ENCODE measurements at regions not wholly inside any gene's neighbourhood (a gene's known extent, or its start where the extent isn't known, plus 50 kb on each side); places are given as distances from the start of the nearest gene placed in this dataset.

DNA sequence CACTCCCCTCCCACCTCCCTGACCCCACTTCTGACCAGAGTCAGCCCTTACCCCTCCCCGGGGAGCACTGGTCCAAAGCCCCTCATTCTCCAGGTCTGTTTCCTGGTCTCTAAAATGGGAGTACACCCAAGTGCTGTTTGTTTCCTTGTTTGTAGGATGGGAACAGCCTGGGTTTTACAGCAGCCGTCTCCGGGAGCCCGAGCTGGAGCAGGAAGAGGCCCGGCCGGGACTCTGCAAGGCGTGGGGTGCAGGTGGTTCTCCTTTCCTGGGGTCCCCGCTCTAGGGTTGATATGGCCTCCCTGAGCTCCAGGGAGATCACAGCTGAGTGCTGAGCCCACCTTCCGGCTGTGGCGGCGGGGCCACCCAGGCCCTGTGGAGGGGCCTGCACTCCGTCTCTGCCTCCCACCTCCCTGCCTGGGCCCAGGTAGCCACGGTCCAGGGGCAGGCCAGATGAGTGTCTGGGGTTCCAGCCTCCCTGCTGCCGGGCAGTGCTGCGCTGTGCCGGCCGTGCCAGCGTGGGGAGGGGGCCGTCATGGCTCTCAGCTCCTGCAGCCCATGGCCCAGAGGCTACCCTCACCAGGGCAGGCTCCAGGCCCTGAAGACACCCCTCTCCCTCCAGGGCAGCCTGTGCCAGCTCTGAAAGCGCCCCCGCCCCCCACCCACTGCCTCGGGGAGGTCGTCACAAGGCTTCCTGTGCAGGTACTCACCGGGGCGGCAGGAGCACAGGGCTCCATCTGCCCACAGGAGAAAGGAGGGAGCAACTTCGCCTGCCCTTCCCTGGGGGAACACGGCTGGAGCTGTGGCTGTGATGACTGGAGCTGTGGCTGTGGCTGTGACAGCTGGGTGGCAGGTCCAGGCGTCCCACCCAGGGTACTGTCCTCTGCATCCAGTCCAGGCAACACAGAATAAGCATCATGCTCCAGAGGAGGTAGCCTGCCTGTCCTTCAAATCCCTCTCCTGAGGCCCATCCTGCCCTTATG, 98.8 kb downstream of the ADRA2C start:
- DNase-seq = no peak
- WGBS (ENCODE audit: extremely low coverage, insufficient coverage, insufficient read length) = no CpG with 5 or more reads among the region's 28 CpGs
- H3K27me3 ChIP-seq (ENCODE audit: insufficient read depth, low read length) = no peaks in the 10 kb centered on the region
- H3K9ac ChIP-seq (ENCODE audit: low read length) = no peak overlapping the region
- no peak overlapping the region for H4K12ac ChIP-seq (ENCODE audit: low read depth, low read length)
- H3K4me2 ChIP-seq (ENCODE audit: low read length) = no peak overlapping the region
- no peak overlapping the region for H2AK5ac ChIP-seq (ENCODE audit: low read length)
- no peaks in the 10 kb centered on the region for H3K79me1 ChIP-seq (ENCODE audit: low read length)
- peaks cover 3% of the 10 kb centered on the region for H3K9me3 ChIP-seq (ENCODE audit: insufficient read depth, low read depth, low read length)
- H2AFZ ChIP-seq (ENCODE audit: insufficient read depth, low read length, poor library complexity) = no peak overlapping the region
- no peak overlapping the region for H2BK120ac ChIP-seq (ENCODE audit: insufficient read depth, low read length, poor library complexity)
- H4K91ac ChIP-seq (ENCODE audit: low read depth, low read length) = no peak overlapping the region
- H3K14ac ChIP-seq (ENCODE audit: low read length) = no peak overlapping the region
- no peak overlapping the region for H3K27ac ChIP-seq (ENCODE audit: low read depth, low read length)
- peaks cover 3 to 4% of the 10 kb centered on the region in 2 experiments for H3K4me1 ChIP-seq (ENCODE audit: control insufficient read depth in 1 of 2, insufficient read depth in 2 of 2, low read length in 2 of 2)
- H3K79me2 ChIP-seq (ENCODE audit: control insufficient read depth, insufficient read depth, low read length, poor library complexity) = no peaks in the 10 kb centered on the region
- no peaks in the 10 kb centered on the region for H3K36me3 ChIP-seq (ENCODE audit: control insufficient read depth in 1 of 2, insufficient read depth in 2 of 2, low read length in 2 of 2)
- no peak overlapping the region for H3K18ac ChIP-seq (ENCODE audit: low read length)
- H2BK5ac ChIP-seq (ENCODE audit: low read depth, low read length, poor library complexity) = no peak overlapping the region
- H3K4me3 ChIP-seq (ENCODE audit: low read depth, low read length) = no peak overlapping the region
- H4K8ac ChIP-seq (ENCODE audit: low read depth, low read length) = no peak overlapping the region
- no peak overlapping the region for H3K4ac ChIP-seq (ENCODE audit: low read depth, low read length)
- H3K23ac ChIP-seq (ENCODE audit: low read length) = no peak overlapping the region
- no peak overlapping the region for H2BK12ac ChIP-seq (ENCODE audit: low read length)

DNA sequence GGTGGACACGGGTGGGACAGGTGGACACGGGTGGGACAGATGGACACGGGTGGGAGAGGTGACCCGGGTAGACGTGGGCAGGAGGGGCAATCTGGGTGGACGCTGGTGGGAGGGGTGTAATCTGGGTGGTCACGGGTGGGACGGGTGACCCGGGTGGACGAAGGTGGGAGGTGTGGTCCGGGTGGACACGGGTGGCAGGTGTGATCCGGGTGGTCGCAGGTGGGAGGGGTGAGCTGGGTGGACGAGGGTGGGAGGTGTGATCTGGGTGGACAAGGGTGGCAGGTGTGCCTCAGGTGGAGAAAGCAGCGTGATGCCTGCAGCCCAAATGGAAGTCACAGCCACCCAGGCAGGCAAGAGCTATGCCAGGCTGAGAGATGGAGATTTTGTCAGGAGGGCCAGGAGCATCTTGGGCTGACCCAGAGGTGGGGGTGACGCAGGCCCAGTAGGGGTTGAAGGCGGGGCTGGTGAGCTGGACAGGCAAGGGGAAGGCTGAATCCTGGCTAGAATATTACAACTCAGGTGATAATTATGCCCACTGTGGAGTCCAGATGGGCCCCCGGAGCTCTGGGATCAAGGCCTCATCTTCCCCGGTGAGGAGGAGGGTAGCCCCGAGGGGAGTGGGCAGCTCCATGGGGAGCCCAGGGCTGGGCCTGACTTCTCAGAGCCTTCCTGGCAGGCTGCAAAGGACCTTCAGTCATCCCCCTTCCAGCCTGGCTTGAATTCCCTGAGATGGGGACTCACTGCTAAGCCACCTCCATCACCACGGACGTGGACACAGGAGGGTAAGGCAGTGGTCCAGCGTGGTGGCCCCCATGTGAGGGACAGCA, 100.0 kb downstream of the ADRA2C start:
- Histone ChIP-seq H2BK120ac (ENCODE audit: insufficient read depth, low read length, poor library complexity) (no peak overlapping the region), H3K4me2 (ENCODE audit: low read length) (no peak overlapping the region), H3K9me3 (ENCODE audit: insufficient read depth, low read depth, low read length) (peaks cover 3% of the 10 kb centered on the region), H3K14ac (ENCODE audit: low read length) (no peak overlapping the region), H2AK5ac (ENCODE audit: low read length) (no peak overlapping the region), H3K23ac (ENCODE audit: low read length) (no peak overlapping the region), H3K4ac (ENCODE audit: low read depth, low read length) (no peak overlapping the region), H4K12ac (ENCODE audit: low read depth, low read length) (no peak overlapping the region), H2BK12ac (ENCODE audit: low read length) (no peak overlapping the region), H3K4me3 (ENCODE audit: low read depth, low read length) (no peak overlapping the region), H4K91ac (ENCODE audit: low read depth, low read length) (no peak overlapping the region), H3K18ac (ENCODE audit: low read length) (no peak overlapping the region), H4K8ac (ENCODE audit: low read depth, low read length) (no peak overlapping the region), H3K79me2 (ENCODE audit: control insufficient read depth, insufficient read depth, low read length, poor library complexity) (no peaks in the 10 kb centered on the region), H3K27me3 (ENCODE audit: insufficient read depth, low read length) (peaks cover 5% of the 10 kb centered on the region), H3K79me1 (ENCODE audit: low read length) (no peaks in the 10 kb centered on the region), H2AFZ (ENCODE audit: insufficient read depth, low read length, poor library complexity) (no peak overlapping the region), H3K9ac (ENCODE audit: low read length) (no peak overlapping the region), H2BK5ac (ENCODE audit: low read depth, low read length, poor library complexity) (no peak overlapping the region), H3K27ac (ENCODE audit: low read depth, low read length) (no peak overlapping the region), H3K36me3 (ENCODE audit: control insufficient read depth in 1 of 2, insufficient read depth in 2 of 2, low read length in 2 of 2) (no peaks in the 10 kb centered on the region), H3K4me1 (ENCODE audit: control insufficient read depth in 1 of 2, insufficient read depth in 2 of 2, low read length in 2 of 2) (peaks cover 3 to 4% of the 10 kb centered on the region in 2 experiments)
- DNase-seq = no peak
- no CpG with 5 or more reads among the region's 24 CpGs for WGBS (ENCODE audit: extremely low coverage, insufficient coverage, insufficient read length)

DNA sequence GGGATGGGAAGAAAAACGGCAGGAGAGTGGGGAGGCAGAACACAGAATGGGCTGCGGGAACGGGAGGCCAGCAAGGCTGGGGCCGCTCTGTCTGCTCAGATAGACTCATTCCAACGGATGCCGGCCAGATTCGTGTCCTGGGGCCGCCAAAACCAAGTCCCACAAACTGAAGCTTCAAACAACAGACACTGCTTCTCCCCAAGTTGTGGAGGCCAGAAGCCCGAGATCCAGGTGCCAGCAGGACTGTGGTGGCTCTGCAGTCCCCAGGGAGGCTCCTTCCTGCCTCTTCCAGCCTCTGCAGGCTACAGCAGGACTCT, 100.6 kb downstream of the ADRA2C start:
- Histone ChIP-seq H3K9ac (ENCODE audit: low read length) (no peak overlapping the region), H3K27me3 (ENCODE audit: insufficient read depth, low read length) (peaks cover 9% of the 10 kb centered on the region), H3K79me2 (ENCODE audit: control insufficient read depth, insufficient read depth, low read length, poor library complexity) (no peaks in the 10 kb centered on the region), H2AFZ (ENCODE audit: insufficient read depth, low read length, poor library complexity) (no peak overlapping the region), H3K9me3 (ENCODE audit: insufficient read depth, low read depth, low read length) (peaks cover 1% of the 10 kb centered on the region), H3K79me1 (ENCODE audit: low read length) (no peaks in the 10 kb centered on the region), H2BK5ac (ENCODE audit: low read depth, low read length, poor library complexity) (no peak overlapping the region), H2BK120ac (ENCODE audit: insufficient read depth, low read length, poor library complexity) (no peak overlapping the region), H3K18ac (ENCODE audit: low read length) (no peak overlapping the region), H2BK12ac (ENCODE audit: low read length) (no peak overlapping the region), H3K4me1 (ENCODE audit: control insufficient read depth in 1 of 2, insufficient read depth in 2 of 2, low read length in 2 of 2) (peaks cover 3 to 7% of the 10 kb centered on the region in 2 experiments), H3K36me3 (ENCODE audit: control insufficient read depth in 1 of 2, insufficient read depth in 2 of 2, low read length in 2 of 2) (no peaks in the 10 kb centered on the region), H3K4ac (ENCODE audit: low read depth, low read length) (no peak overlapping the region), H2AK5ac (ENCODE audit: low read length) (no peak overlapping the region), H3K4me2 (ENCODE audit: low read length) (no peak overlapping the region), H4K91ac (ENCODE audit: low read depth, low read length) (no peak overlapping the region), H3K23ac (ENCODE audit: low read length) (no peak overlapping the region), H3K14ac (ENCODE audit: low read length) (no peak overlapping the region), H4K12ac (ENCODE audit: low read depth, low read length) (no peak overlapping the region), H3K4me3 (ENCODE audit: low read depth, low read length) (no peak overlapping the region), H3K27ac (ENCODE audit: low read depth, low read length) (no peak overlapping the region), H4K8ac (ENCODE audit: low read depth, low read length) (no peak overlapping the region)
- WGBS (ENCODE audit: extremely low coverage, insufficient coverage, insufficient read length) = no CpG with 5 or more reads among the region's 9 CpGs
- no peak for DNase-seq

DNA sequence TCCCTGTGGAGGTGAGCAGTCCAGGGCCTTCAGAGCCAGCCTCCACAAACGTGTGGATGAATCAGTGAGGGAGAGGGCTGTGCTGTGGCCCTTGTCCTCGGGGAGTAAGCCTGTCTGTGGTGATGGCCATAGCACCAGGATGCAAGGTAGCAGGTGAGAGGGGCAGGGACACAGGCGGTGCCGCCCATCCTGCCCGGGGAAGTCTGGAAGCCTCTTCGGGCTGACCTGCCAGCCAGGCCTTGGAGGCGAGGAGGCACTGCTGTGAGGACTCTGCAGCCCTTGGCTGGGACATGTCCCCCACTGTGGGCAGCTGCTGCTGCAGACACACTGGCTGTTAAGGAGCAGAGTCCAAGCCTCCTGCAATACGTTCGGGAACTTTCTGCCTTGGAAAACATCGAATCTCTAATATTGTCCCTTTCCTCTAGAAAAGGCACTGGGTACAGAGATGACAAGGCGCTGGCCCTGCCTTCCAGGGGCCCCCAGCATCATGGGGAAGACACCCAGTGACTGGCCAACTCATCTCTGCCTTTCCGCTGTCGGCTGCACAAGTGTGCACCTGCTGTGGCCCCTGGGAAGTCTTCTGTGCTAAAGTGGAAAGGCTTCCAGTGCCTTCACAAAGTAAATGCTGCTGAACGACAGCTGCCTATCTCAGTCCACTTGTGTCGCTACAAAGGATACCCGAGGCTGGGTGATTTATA, 101.4 kb downstream of the ADRA2C start:
- Histone ChIP-seq H2BK120ac (ENCODE audit: insufficient read depth, low read length, poor library complexity) (no peak overlapping the region), H3K9me3 (ENCODE audit: insufficient read depth, low read depth, low read length) (peaks cover 1% of the 10 kb centered on the region), H4K12ac (ENCODE audit: low read depth, low read length) (no peak overlapping the region), H3K4me1 (ENCODE audit: control insufficient read depth in 1 of 2, insufficient read depth in 2 of 2, low read length in 2 of 2) (peaks cover under 1 to 4% of the 10 kb centered on the region in 2 experiments), H4K91ac (ENCODE audit: low read depth, low read length) (no peak overlapping the region), H3K79me2 (ENCODE audit: control insufficient read depth, insufficient read depth, low read length, poor library complexity) (no peaks in the 10 kb centered on the region), H3K27me3 (ENCODE audit: insufficient read depth, low read length) (peaks cover 17% of the 10 kb centered on the region), H2AFZ (ENCODE audit: insufficient read depth, low read length, poor library complexity) (no peak overlapping the region), H3K79me1 (ENCODE audit: low read length) (no peaks in the 10 kb centered on the region), H3K4me2 (ENCODE audit: low read length) (no peak overlapping the region), H2BK5ac (ENCODE audit: low read depth, low read length, poor library complexity) (no peak overlapping the region), H4K8ac (ENCODE audit: low read depth, low read length) (no peak overlapping the region), H3K4me3 (ENCODE audit: low read depth, low read length) (no peak overlapping the region), H3K4ac (ENCODE audit: low read depth, low read length) (no peak overlapping the region), H2AK5ac (ENCODE audit: low read length) (no peak overlapping the region), H3K9ac (ENCODE audit: low read length) (no peak overlapping the region), H3K14ac (ENCODE audit: low read length) (no peak overlapping the region), H2BK12ac (ENCODE audit: low read length) (no peak overlapping the region), H3K27ac (ENCODE audit: low read depth, low read length) (no peak overlapping the region), H3K18ac (ENCODE audit: low read length) (no peak overlapping the region), H3K23ac (ENCODE audit: low read length) (no peak overlapping the region), H3K36me3 (ENCODE audit: control insufficient read depth in 1 of 2, insufficient read depth in 2 of 2, low read length in 2 of 2) (no peaks in the 10 kb centered on the region)
- no CpG with 5 or more reads among the region's 16 CpGs for WGBS (ENCODE audit: extremely low coverage, insufficient coverage, insufficient read length)
- no peak for DNase-seq

Measured in trophoblast cell (in vitro differentiated cells and primary cell).